Neural cell (in vitro differentiated cells): ENCODE measurements at regions not wholly inside any gene's neighbourhood (a gene's known extent, or its start where the extent isn't known, plus 50 kb on each side); places are given as distances from the start of the nearest gene placed in this dataset.

Experiments used
- EZH2 ChIP-seq: fragments of 200-600, 300-800 bp; shearing (Covaris generic), sonication (generic); IDR thresholded peaks from 2 replicates; pipeline ENCODE4 v1.6.1; 2014; ENCODE audit warnings: antibody characterized with exemption, low read length, borderline replicate concordance, mild to moderate bottlenecking; ENCODE audit not compliant: insufficient read depth, poor library complexity, severe bottlenecking
- RAD21 ChIP-seq: fragments of 450-650 bp; conservative IDR thresholded peaks from 2 replicates; pipeline ENCODE4 v1.6.1; 2014; ENCODE audit warnings: antibody characterized with exemption, mild to moderate bottlenecking, moderate library complexity
- TF ChIP-seq, protein P1 (sequence below): fragments of 450-650 bp; IDR thresholded peaks from 2 replicates; pipeline ENCODE4 v1.5.1; 2014; ENCODE audit warnings: antibody characterized with exemption, mild to moderate bottlenecking, moderate library complexity; ENCODE audit not compliant: poor library complexity, severe bottlenecking

DNA sequence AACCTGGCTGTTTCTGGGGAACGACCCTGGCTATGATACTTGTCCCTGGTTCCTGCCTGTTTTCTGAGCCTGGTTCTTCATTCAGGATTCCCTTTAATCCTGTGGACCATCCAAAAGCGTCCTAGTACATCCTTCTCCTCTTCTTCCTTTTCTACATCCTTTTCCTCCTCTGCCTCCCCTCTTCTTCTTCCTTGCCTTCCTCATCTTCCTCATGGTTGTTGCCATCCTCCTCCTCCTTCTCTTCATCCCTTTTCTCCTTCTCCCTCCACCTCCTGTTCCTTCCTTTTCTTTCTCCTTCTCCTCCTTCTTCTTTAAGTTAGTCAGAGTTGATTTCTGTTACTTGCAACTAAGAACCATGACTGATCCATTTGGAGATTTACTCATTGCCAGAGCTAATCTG lies 197.8 kb downstream of the FOXD2 start:
- no peak for TF ChIP-seq EZH2
- TF ChIP-seq, protein P1, sequence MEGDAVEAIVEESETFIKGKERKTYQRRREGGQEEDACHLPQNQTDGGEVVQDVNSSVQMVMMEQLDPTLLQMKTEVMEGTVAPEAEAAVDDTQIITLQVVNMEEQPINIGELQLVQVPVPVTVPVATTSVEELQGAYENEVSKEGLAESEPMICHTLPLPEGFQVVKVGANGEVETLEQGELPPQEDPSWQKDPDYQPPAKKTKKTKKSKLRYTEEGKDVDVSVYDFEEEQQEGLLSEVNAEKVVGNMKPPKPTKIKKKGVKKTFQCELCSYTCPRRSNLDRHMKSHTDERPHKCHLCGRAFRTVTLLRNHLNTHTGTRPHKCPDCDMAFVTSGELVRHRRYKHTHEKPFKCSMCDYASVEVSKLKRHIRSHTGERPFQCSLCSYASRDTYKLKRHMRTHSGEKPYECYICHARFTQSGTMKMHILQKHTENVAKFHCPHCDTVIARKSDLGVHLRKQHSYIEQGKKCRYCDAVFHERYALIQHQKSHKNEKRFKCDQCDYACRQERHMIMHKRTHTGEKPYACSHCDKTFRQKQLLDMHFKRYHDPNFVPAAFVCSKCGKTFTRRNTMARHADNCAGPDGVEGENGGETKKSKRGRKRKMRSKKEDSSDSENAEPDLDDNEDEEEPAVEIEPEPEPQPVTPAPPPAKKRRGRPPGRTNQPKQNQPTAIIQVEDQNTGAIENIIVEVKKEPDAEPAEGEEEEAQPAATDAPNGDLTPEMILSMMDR = no peak
- TF ChIP-seq RAD21 = no peak
